ENCODE measurements at regions not wholly inside any gene's neighbourhood (a gene's known extent, or its start where the extent isn't known, plus 50 kb on each side); places are given as distances from the start of the nearest gene placed in this dataset.

DNA sequence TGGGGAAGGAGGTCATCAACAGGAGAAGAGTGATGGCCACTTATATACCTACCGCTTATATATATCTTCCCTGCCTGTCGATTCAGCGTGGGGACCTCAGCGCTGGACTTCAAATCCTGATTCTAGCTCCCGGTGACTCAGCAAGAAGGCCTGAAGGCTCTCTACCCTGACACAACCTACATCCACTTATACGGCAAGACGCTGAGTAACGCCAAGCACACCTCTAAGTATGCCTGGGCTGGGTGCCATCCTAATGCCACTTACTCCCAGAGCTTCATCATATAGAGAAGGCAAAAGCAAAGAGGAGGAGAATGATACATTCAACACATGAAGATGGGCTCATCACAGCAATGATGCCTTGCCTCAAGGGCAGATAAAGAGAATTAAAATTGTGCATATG is 198.3 kb downstream of the CHIC2 start:
- H3K9me3 ChIP-seq (replicated peaks), result no peaks in the 10 kb centered on the region
- no peak for DNase-seq
- H3K36me3 ChIP-seq, result no peaks in the 10 kb centered on the region
- H3K4me1 ChIP-seq, result peaks cover 51% of the 10 kb centered on the region
- intact Hi-C loops (cut with micrococcal nuclease), result no loop called here
- TF ChIP-seq, protein P1, sequence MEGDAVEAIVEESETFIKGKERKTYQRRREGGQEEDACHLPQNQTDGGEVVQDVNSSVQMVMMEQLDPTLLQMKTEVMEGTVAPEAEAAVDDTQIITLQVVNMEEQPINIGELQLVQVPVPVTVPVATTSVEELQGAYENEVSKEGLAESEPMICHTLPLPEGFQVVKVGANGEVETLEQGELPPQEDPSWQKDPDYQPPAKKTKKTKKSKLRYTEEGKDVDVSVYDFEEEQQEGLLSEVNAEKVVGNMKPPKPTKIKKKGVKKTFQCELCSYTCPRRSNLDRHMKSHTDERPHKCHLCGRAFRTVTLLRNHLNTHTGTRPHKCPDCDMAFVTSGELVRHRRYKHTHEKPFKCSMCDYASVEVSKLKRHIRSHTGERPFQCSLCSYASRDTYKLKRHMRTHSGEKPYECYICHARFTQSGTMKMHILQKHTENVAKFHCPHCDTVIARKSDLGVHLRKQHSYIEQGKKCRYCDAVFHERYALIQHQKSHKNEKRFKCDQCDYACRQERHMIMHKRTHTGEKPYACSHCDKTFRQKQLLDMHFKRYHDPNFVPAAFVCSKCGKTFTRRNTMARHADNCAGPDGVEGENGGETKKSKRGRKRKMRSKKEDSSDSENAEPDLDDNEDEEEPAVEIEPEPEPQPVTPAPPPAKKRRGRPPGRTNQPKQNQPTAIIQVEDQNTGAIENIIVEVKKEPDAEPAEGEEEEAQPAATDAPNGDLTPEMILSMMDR (IDR thresholded peaks at IDR 0.05; ENCODE audit: borderline replicate concordance), result no peak
- H3K4me3 ChIP-seq, result no peak overlapping the region
- H3K27ac ChIP-seq (replicated peaks), result no peak overlapping the region
- H3K27me3 ChIP-seq (ENCODE audit: low read depth), result no peaks in the 10 kb centered on the region

DNA sequence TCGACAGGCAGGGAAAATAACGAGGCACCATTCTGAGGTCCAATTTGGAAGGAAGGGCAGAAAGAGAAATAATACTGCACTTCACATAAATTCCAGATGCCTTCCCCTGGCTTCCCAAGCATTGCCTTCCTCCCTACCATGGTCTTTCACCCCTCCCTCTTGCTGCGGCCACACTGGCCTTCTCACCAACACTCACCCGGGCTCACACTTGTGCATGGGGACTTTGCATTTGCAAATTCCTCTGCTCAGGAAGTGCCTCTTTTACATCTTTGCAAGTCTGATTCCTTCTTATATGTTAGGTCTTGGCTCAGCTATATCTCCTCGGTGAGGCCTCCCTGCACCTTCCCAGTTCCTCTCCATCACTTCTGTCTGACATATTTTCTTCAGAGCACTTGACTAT is 199.4 kb downstream of the CHIC2 start:
- Histone ChIP-seq H3K9me3 (replicated peaks) (no peaks in the 10 kb centered on the region), H3K36me3 (no peaks in the 10 kb centered on the region), H3K27me3 (ENCODE audit: low read depth) (no peaks in the 10 kb centered on the region), H3K27ac (replicated peaks) (no peak overlapping the region), H3K4me1 (peaks cover 51% of the 10 kb centered on the region), H3K4me3 (no peak overlapping the region)
- DNase-seq, result no peak
- TF ChIP-seq, protein P1 (IDR thresholded peaks at IDR 0.05; ENCODE audit: borderline replicate concordance), result no peak
- intact Hi-C loops (cut with micrococcal nuclease), result no loop called here

DNA sequence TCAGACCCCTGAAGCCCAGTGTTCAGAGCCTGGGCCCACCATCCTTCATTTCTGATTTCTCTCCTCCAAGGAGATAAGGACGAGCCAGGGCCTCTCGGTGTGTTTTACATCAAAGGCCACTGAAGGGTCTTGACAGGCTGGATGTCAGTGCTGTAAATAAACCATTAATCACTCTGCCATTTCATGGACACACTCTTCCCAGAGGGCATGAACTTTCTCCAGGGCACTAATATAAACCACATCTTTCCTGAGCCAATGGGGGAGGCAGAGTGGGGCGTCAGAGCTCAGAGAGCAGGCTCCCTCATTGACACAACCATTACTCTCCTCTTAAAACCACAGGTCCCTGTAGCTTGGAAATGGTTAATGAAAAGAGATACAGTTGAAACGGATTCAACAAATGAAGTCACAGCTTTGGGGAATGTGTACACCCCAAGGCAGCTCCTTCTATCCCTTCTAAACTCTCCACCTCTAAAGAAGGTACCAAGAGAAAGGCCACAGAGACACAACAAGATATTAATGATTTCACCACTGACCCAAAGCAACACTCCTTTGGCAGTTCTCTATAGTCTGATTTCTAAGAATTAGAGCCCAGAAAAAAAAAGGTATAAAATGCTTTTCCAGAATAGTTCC is 200.6 kb downstream of the CHIC2 start:
- H3K4me1 ChIP-seq, result peaks cover 51% of the 10 kb centered on the region
- no peaks in the 10 kb centered on the region for H3K36me3 ChIP-seq
- no peaks in the 10 kb centered on the region for H3K27me3 ChIP-seq (ENCODE audit: low read depth)
- H3K27ac ChIP-seq (replicated peaks), result peak overlapping the region; percentile 75
- intact Hi-C loops (cut with micrococcal nuclease), result no loop called here
- DNase-seq, result peak; percentile 22
- H3K9me3 ChIP-seq (replicated peaks), result peaks cover 6% of the 10 kb centered on the region
- no peak overlapping the region for H3K4me3 ChIP-seq
- TF ChIP-seq, protein P1 (IDR thresholded peaks at IDR 0.05; ENCODE audit: borderline replicate concordance), result no peak

DNA sequence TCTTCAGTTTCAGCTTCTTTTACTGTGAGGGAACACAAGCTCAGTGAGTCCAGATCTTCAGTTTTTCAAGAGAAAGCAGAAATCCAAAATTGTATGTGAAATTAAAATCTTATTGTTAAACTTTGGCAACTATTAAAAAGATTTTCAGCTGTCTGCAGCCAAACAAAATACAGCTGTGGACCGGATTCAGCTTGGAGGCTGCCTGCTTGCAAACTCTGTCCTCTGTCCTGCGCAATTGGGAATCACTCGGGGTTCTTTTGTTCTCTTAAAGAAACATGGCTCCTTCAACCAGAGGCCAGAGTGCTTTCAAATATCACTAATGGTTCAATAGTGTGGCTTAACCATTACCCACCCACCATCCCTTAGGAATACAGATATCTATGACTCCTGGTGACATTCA is 201.2 kb downstream of the CHIC2 start:
- peak overlapping the region; percentile 25 for H3K4me3 ChIP-seq
- no peaks in the 10 kb centered on the region for H3K27me3 ChIP-seq (ENCODE audit: low read depth)
- H3K9me3 ChIP-seq (replicated peaks), result peaks cover 11% of the 10 kb centered on the region
- intact Hi-C loops (cut with micrococcal nuclease), result no loop called here
- no peaks in the 10 kb centered on the region for H3K36me3 ChIP-seq
- H3K27ac ChIP-seq (replicated peaks), result peak overlapping the region; percentile 75
- peak; percentile 32 for DNase-seq
- TF ChIP-seq, protein P1 (IDR thresholded peaks at IDR 0.05; ENCODE audit: borderline replicate concordance), result no peak
- H3K4me1 ChIP-seq, result peaks cover 51% of the 10 kb centered on the region

DNA sequence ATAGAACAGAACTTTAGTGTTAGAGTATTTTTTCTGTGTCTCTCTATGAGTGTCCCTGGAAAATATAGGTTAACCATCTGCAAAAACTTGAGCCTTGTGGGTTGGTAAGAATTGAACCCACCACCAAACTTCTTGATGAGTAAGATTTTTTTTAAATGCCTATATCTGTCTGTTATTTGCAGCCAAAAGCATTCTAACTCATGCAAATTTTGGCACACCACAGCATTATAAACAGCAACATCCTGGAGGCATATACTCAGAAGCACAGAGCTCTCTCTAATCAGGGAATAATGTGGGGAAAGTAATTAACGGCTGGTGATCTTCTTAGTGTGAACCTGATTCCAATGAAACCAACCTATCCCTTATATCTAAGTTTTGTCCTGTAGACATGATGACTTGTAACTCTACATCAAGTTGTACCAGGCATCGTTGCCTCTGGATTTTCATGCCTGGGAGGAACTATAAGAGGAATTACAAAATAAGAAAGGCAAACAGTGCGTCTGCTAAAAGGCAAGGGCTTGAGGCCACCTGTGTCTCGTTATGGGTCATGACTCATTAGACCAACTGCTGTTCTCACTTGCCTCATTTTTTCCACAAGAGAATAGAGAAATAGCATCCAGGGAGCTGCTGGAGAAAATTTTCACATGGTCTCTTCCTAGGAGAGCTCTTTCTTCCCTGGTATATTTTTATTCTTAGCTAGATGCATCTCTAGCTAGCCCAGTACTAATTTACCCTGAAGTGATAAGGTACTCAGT is 202.4 kb downstream of the CHIC2 start:
- intact Hi-C loops (cut with micrococcal nuclease), result no loop called here
- H3K9me3 ChIP-seq (replicated peaks), result peaks cover 11% of the 10 kb centered on the region
- H3K36me3 ChIP-seq, result no peaks in the 10 kb centered on the region
- peaks cover 51% of the 10 kb centered on the region for H3K4me1 ChIP-seq
- peak overlapping the region; percentile 75 for H3K27ac ChIP-seq (replicated peaks)
- TF ChIP-seq, protein P1 (IDR thresholded peaks at IDR 0.05; ENCODE audit: borderline replicate concordance), result no peak
- H3K4me3 ChIP-seq, result no peak overlapping the region
- DNase-seq, result no peak
- no peaks in the 10 kb centered on the region for H3K27me3 ChIP-seq (ENCODE audit: low read depth)
